Body of pancreas (tissue), 4 donors: ENCODE measurements at regions not wholly inside any gene's neighbourhood (a gene's known extent, or its start where the extent isn't known, plus 50 kb on each side); places are given as distances from the start of the nearest gene placed in this dataset.

Source experiments
- POLR2A ChIP-seq, 3 donors: fragments of 450-650 bp; IDR thresholded peaks; one replicate each; pipeline ENCODE4 v1.6.1; 2016; ENCODE audit warnings: antibody characterized with exemption in 3 of 3, mild to moderate bottlenecking in 2 of 3
- TF ChIP-seq, protein P1 (sequence below), 7 experiments: fragments of 450-650 bp in 4 of 7; fragments of 200-600 bp in 3 of 7; sonication (generic) in 3 of 7; IDR thresholded peaks; one replicate each; pipeline ENCODE4 v1.5.1; 2016 to 2019; ENCODE audit warnings: antibody characterized with exemption in 7 of 7

- TF ChIP-seq, protein P1, sequence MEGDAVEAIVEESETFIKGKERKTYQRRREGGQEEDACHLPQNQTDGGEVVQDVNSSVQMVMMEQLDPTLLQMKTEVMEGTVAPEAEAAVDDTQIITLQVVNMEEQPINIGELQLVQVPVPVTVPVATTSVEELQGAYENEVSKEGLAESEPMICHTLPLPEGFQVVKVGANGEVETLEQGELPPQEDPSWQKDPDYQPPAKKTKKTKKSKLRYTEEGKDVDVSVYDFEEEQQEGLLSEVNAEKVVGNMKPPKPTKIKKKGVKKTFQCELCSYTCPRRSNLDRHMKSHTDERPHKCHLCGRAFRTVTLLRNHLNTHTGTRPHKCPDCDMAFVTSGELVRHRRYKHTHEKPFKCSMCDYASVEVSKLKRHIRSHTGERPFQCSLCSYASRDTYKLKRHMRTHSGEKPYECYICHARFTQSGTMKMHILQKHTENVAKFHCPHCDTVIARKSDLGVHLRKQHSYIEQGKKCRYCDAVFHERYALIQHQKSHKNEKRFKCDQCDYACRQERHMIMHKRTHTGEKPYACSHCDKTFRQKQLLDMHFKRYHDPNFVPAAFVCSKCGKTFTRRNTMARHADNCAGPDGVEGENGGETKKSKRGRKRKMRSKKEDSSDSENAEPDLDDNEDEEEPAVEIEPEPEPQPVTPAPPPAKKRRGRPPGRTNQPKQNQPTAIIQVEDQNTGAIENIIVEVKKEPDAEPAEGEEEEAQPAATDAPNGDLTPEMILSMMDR (IDR thresholded peaks at IDR 0.05), result no peak
- TF ChIP-seq POLR2A (IDR thresholded peaks at IDR 0.05), result no peak
Observed at GRCh38 chr3:124597273-124597672, 133.0 kb upstream of the UMPS start.
